ENCODE measurements at regions not wholly inside any gene's neighbourhood (a gene's known extent, or its start where the extent isn't known, plus 50 kb on each side); places are given as distances from the start of the nearest gene placed in this dataset.
A peak's percentile ranks its signal among the peaks of the same experiment; 100 is the strongest.

DNA sequence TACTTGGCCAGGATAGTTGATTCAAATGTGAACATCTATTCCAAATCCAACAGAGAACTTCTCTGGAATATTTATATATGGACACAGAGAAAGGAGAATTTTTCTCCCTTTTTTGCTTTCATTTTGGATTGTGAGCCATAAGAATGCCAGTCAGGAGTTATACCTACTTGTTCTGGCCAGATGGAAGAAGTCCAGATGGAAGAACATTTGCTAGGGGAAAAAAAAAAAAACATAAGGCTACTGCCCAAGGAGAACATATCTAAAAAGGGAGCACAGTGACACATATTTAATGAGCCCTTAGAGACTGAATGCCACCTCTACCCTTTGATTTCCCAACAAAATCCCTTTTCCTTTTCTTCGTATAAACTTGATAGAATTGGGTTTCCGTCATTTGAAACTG lies 61.7 kb upstream of the PPP2R2B start:
- DNase-seq (ENCODE audit: low spot score) = no peak

DNA sequence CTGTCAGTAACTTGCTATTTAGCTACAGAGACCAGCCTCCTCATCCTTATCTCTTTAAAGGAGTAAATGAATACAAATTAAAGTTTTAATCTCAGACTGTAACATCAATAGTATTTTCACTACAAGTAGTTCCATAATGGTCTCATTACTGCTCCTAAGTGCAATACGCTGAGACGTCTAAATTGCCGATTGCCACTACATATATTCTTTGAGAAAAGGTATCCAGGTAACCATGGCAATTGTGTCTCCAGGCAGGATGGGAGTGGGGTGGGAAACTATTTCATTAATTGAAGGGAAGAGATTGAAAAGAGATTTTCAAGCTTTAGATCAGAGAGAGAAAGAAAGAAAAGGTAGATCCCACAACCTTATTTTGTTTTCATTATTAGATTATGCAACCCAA lies 65.5 kb upstream of the PPP2R2B start:
- DNase-seq (ENCODE audit: low spot score) = no peak

DNA sequence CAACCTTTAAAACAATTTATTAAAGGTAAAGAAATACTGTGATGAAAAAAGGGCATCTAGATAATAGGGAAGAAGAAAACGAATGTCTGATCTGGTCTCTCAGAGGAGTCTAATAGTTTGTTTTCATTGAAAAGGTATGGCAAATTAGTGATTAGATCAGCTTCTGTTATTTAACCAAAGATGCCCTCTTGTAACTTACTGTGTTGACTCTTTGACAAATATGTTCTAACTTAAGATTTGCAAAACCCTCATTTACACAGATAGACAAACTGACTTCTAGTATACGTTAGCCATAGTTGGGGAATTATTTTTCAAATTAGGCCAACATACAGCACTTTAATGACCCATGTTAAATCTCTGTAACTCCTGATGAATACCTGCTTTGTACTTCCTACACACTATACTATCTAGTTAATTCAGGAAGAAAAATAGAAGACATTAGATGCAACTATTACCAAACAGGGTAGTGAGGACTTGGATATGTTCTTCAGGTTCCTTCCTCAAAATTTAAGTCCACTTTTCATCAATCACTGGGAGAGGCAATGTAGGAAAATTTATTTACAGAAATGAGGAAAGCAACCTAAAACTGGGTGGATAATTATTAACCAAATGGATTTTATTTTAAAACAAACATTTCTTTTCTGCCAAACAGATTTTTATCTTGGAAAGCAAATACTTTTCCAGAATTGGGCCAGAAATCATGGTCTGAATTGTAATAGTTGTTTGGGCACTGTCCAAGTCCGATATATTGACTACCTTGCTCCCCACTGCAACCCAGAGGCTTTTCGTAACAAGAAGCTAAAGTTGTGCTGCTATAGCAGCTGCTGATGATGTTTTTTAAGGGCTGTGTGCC lies 66.4 kb upstream of the PPP2R2B start:
- no peak for DNase-seq (ENCODE audit: low spot score)

DNA sequence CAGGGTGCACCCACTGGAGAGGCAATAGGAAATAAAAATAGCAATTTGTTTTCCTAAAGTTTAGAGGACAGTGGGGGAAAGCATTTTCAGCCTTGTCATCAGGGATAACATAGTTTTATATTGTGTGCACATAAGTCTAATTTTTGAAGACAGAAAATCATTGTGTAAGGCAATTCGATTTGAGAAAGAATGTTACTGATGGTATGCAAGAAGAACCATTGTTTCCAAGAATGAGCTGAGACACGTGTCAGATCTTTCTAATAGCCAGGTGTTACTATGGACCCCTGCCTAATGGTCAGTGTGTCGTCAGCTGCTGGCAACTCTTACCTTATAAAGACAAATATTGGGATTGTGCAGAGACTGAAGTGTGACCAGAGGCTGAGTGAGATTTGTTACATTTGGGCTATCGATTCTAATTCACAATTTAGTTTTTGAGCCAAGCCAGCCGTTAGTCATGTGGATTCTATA lies 67.1 kb upstream of the PPP2R2B start:
- no peak for DNase-seq (ENCODE audit: low spot score)

DNA sequence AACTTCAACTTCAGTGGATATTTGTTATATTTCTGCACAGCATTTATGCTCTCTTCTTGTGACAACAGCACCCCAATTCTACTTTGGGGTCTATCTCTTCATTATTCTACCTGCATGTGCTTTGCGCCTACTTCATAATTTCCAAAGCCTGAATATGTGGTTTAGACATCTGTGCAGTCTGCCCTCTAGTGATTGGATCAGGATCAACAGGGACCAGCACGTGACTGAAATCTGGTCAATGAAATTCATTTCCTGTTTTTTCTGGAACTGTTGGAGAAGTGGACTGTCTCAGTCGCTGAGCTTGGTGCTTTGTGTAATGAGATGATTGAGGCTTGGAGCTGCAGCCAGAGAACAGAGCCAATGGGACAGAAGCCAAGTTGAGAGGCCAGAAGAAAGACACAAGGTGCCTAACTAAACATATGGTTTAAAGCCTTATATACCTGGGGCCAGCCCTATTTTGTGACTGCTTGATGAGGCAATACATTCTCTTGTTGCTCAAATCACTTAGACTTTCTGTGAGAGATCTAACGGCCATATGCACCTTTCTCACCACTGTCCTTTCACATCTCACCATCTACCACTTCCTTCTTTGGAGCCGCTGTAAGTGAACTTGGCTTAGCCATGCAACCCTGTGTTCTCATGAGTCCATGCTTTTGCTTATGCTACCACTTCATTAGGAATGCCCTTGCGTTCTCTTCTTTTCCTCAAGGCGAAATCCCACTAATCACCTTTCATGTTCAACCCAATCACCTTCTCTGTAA lies 68.8 kb upstream of the PPP2R2B start:
- no peak for DNase-seq (ENCODE audit: low spot score)

DNA sequence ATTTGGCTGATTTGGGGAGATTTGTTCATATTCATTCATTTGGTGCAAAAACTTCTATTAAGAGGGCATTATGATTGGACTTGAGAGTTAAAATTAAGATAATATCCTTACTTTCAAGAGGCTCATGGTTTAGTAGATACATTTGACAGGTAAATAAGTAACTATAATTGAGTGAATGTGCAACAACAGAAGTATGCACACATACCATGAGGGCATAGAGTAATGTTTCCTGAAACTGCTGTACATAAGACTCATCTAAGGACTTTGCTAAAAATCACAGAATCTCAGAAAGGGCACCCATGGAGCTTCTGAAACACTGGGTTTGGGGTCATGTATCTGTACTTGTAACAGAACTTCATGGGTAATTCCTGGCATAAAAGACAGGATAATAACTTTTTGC lies 70.1 kb upstream of the PPP2R2B start:
- no peak for DNase-seq (ENCODE audit: low spot score)

DNA sequence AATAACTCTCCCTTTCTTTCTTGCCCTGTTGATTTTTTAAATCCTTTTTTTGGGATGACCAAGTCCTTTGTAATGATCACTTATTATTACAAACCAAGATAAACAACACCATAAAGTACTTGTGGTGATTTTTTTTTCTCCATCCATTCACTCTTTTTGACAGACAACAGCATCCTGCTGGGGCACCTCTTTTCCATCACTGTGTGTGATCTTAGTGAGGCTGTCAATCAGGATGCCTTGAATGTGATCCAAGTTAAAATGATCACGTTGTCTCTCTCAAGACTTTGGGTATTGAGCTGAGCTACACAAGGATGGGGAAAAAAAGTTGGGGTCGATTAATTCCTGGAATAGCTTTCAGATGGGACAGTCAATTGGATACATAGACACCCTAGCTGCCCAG lies 73.6 kb upstream of the PPP2R2B start:
- DNase-seq (ENCODE audit: low spot score) = no peak

DNA sequence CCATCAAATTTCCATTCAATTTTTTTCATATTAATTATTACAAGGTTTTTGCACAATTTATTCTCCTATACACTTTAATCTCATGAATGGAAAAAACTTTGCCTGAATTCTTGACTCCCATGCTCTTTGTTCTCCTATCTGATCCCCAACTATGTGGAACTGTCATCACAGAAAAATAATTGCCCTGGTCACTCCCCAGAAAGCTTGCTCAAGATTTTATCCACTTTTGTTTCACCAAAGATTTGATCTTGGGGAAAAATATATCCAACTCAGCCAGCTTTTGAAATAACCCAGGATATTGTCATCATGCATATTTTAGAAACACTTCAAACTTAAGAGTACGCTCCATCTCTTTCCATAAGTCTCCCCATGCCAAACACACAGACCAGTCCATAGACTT lies 77.7 kb upstream of the PPP2R2B start:
- DNase-seq (ENCODE audit: low spot score) = no peak

DNA sequence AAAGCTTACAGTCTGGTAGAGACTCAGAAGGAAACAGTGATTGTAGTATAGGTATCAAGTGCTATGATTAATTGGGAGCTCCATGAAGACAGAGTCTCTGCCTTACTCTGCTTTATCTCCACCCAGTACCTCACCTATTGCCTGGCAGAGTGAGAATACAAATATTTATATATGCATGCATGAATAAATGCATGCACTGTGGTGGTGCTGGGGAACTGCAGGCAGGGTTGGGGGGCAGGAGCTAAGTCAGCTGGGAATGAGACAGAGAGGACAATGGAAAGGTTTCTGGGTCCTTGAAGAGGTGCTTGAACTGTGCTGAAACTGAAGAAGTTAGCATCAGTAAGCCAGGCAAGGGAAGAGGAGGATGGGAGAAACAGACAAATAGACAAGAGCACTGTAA lies 80.8 kb upstream of the PPP2R2B start:
- no peak for DNase-seq (ENCODE audit: low spot score)

DNA sequence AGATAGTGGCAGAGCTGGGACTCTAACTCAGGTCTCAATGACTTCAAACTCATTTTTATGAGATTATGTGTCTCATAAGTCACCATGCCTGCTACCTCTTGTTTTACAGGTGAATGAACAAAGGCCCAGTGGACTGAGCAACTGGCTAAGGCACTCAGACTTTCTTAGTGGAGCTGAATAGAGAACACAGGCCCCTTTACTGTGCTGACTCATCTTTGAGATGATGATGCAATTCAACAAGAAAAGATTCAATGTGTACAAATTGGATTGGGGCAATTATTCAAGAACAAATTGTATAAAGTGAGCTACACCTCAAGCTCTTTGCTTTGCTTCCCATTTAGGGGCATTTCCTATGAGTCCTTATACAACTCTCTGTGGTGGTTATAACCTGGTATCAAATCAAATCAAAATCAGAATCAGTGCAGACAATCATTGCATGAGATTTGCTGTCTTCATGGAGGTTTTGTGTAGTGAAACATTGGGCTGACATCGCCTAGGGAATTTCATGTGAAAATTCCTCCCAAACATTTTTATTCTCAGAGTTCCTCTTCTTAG lies 84.3 kb upstream of the PPP2R2B start:
- DNase-seq (ENCODE audit: low spot score) = no peak

DNA sequence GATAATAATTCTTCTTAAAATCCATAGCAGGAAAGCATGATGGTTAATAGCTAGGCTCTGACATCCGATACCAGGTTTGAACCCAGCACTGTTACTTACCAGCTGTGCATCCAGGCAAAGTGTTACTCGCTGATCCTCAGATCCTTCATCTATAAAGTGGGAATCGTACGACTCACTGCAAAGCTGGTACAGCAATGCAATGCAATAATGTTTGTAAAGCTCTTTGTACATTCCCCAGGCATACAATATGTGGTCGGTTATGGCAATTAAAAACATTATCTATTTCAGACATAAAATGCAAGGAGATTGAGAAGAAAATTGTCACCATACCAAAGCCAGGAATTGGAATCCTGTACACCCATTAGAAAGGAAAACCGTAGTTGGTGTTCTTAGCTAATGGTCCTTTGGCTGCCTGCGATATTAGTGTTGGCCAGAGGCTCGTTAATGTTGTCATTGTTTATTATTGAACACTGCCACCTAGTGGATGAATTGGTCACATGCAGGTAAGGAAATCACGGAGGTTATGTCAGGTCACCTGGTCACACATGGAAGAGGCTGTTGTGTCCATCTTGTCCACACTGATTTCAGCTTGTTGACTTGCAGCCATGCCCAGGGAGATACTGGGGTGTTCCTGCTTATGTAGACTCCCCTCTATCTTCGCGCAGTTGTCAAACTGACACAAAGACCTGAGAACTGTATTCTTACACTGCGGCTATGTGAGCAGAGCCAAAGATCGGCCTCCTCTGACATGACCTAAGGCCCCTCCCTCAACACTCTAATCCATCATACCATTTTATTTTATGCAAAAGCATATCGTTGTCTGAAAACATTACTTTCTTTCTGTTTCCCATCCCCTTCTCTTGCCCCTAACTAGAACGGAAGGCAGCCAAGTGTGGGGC lies 87.5 kb upstream of the PPP2R2B start:
- DNase-seq (ENCODE audit: low spot score) = peak; percentile 21

DNA sequence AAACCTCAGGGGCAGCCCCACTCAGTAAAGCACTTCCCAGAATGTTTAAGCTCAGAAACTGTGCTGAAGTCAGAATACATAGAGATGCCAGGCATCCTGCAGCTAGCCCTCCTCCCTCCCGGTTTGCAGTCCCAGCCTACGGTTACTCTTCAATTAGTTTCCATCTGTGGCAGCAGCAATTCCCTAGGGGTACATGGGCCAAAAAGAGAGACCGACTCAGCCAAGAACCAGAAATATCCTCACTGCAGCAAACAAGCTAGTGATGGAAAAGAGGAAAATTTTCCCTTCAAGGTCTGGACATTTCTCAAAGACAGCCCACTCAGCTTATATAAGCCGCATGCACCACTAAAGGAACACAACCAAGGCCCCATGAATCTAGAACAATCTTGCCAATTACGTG lies 89.1 kb upstream of the PPP2R2B start:
- DNase-seq (ENCODE audit: low spot score) = no peak

DNA sequence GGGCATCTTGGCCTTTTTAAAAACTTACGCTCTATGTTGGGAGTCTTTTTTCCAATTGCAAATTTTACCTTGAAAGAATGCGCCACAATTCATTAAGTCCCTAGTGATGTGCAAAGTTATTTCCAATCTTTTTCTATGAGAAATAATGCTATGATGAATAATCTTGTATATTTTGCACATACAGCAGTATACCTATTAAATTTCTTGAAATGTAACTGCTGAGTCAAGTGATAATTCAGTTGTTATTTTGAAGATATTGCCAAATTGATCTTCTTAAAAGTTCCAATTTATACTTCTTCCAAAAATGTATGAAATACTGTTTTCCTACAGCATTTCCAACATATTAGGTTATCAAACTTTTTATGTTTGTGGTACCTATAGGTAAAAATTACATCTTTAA lies 92.8 kb upstream of the PPP2R2B start:
- no peak for DNase-seq (ENCODE audit: low spot score)

DNA sequence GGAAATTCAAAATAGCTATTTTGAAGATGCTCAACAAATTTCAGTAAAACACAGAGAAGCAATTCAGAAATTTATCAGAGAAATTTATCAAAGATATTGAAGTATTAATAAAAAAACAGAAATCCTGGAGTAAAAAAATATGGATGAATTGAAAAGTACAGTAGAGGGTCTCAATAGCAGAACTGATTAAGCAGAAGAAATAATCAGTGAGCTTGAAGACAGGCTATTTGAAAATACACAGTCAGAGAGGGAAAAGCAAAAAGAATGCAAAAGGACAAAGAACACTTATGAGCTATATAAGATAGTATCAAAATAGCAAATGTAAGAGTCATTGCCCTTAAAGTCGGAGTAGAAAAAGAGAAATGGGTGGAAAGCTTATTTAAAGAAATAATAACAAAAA lies 107.9 kb upstream of the PPP2R2B start:
- DNase-seq (ENCODE audit: low spot score) = no peak

DNA sequence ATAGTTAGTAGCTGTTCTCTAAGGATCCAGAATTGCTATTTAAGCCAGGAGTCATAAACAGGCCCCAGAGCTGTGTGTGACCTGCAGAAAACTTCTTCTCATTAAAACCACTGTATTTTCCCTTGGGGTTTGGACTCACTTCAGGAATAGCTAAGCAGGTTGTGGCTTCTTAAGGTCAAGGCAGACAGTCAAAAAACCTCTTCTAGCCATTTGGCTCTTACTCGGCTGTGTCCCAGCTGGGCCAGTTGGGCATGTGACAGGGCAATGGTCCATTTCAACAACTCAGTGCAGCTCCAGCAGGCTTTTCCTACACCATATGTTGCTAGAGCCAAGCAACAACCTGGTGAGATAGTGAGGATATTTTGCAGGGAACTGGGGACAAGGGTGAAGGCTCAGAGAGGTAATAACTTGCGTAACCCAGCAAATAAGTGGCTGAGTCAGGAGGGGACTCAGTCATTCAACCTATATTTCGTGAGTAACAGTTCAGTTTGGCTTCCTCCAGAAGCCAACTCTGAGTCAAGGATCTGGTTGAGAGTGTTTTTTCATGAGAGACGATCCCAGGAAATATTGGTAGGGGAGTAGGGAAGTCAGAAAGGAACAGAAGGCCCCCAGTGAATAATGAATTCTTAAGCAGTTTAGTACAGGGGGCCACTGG lies 115.4 kb upstream of the PPP2R2B start:
- DNase-seq (ENCODE audit: low spot score) = no peak

DNA sequence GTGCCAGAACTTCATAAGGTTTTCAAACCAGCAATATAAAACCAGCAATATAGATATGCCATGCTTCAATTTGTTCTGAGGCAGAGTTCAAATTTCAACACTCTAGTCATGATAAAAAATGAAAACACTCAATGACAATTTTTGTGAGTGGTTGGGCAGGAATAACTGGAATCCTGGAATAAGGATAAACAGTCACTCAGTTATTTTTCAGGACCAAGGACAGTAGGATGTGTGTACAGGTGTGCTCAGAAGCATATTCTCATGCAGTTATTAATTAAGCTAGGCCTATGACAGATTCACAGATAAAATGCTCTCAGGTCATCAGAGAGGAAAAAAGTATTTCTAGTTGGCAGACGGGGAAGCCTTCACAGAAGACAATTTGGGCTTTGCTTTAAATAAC lies 117.3 kb upstream of the PPP2R2B start:
- DNase-seq (ENCODE audit: low spot score) = no peak

DNA sequence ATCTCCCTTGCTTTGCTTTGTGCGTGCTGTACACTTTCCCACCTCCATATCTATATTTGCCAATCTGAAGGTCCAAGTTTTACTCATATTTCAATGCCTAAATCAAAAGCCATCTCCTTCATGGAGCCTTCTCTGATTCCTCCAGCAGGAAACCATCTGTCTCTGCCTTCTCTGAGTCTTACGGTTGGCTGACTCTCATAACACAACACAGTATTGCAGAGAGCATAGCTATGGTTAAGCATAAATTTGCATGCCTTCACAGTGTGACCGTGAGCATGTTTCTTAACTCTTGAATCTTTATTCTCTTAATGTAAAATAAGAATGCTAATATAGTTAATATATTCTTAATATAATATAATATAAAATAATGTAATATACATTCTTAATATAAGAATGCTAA lies 136.8 kb upstream of the PPP2R2B start:
- DNase-seq (ENCODE audit: low spot score) = no peak

DNA sequence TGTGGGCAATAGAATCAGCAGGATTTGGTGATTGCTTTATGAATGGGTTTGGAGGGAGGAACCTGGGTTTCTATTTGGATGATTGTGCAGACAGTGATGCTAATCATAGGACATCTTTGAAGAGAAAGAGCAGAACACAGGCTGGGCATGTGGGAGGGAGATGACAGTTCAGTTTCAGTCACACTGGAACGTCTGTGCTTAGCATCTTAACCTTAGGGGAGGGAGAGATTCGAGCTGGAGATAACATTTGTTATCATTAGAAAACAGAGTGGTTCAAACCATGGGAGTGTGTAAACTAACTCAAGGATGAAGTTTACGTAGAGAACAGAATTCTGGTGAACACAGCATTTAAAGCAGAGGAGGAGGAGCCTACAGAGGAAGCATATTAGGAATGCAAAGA lies 138.6 kb upstream of the PPP2R2B start:
- DNase-seq (ENCODE audit: low spot score) = no peak

DNA sequence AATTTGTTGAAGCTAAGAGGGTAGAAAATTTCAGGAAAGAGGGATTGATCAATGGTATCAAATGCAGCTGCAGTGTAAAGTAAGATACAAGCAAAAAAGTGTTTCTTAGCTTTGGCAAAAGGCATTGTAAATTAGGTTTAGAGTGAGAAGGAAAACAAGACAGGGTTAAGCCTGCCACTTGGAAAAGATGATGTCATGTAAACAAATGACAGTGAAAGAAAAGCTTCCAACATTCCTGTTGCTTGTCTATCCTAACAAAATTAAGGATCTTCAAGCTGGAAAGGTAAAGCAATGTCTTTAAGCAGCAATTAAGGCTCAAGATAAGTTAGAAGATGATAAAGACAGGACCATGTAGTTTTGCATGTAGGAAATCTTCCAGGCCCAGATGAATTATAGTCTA lies 139.1 kb upstream of the PPP2R2B start:
- DNase-seq (ENCODE audit: low spot score) = no peak

DNA sequence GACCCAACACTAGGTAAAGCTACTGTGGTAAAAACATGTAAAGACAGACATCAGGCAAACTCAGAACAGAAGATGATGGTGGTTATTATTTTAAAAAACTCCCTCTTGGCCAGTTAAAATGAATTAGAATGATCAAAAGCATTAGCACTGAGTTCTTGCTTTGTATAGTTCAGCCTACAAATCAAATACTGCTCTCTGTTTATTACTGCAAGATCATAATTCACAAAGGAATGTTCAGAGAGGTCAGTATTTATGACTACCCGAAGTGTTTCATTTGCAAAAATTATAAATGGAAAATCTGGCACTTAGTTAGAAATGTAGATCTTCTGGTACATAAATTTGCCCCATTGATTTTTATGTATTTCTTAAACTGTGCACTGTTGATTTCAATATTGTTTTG lies 140.3 kb upstream of the PPP2R2B start:
- DNase-seq (ENCODE audit: low spot score) = no peak

DNA sequence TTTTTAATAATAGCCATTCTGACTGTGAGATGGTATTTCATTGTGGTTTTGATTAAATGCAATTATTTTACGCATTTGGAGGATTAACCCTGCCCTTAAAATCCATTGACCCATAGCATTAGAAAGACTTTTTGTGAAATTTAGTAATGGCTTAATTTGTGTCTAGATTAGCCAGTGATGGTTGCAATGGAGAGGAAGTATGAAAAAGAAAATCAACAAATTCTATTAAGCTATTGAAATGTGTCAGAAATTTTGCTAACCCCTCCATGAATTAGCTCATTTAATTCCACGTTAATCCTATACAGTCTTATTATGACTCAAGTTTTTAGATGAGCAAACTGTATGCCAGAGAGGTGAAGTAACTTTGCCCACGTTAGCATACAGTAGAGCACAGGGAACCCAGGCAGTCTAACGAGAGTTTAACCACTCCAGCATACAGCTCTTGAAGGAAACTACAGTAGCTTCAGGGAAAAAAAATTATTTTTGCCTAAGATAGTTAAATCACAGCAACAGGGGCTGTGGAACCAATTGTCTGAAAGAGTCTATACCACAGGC lies 158.2 kb upstream of the PPP2R2B start:
- no peak for DNase-seq (ENCODE audit: low spot score)
